HCT116 (cell line): ENCODE measurements at regions not wholly inside any gene's neighbourhood (a gene's known extent, or its start where the extent isn't known, plus 50 kb on each side); places are given as distances from the start of the nearest gene placed in this dataset.

Experiments
- ATAC-seq: fragments of 200-7000 bp; cut with Tn5 transposase; 2 replicates; pipeline ENCODE4 v1.9.1; 2020; ENCODE audit warnings: mild to moderate bottlenecking, moderate library complexity
- BruUV-seq: library from RNA; stranded (reverse); fragments of 400-500 nt; replicated peaks from 2 replicates; lab custom pipeline; 2021; lab: Mats Ljungman, UMichigan
- CTCF ChIA-PET: fragments of 300-600 bp; sonication (Branson Sonifier 250); formaldehyde crosslinking; loops from one replicate; lab custom pipeline; 2021; ENCODE audit warnings: antibody characterized with exemption; lab: Charles Lee
- POLR2A ChIA-PET: fragments of 300-600, 350-600 bp; sonication (Branson Sonifier 250); formaldehyde crosslinking; loops from one replicate; lab custom pipeline; 2021; ENCODE audit warnings: antibody characterized with exemption; lab: Charles Lee
- RAD21 ChIA-PET, 2 experiments: fragments of 300-600 bp; sonication (Branson Sonifier 250); formaldehyde crosslinking; loops; one replicate each; lab custom pipeline; 2023; ENCODE audit warnings: low total read pairs in 2 of 2; ENCODE audit not compliant: uncharacterized antibody in 2 of 2, unreplicated experiment in 2 of 2, low non-redundant PET in 1 of 2; lab: Charles Lee
- DNase-seq: peaks from one replicate; pipeline ENCODE4 v3.0.0-alpha.2; 2010; ENCODE audit warnings: low read depth, low spot score
- H2AFZ ChIP-seq: fragments of 200-600 bp; shearing (Covaris generic), sonication (generic); 2 replicates; pipeline ENCODE4 v1.6.1; 2017; ENCODE audit warnings: low read depth, mixed run types, mixed read lengths, antibody characterized with exemption, low read length; ENCODE audit not compliant: poor library complexity, severe bottlenecking
- H3K27ac ChIP-seq: 2 replicates; pipeline ENCODE4 v1.5.1; 2012; ENCODE audit warnings: low read depth, low read length
- H3K27me3 ChIP-seq: fragments of 200-600 bp; sonication (generic); 2 replicates; pipeline ENCODE4 v1.6.1; 2016; ENCODE audit warnings: mixed run types, low read length, mixed read lengths; ENCODE audit not compliant: insufficient read depth
- H3K36me3 ChIP-seq, 2 experiments: fragments of 200-500 bp in 1 of 2; fragments of 200-600 bp in 1 of 2; sonication (Bioruptor generic) in 1 of 2; sonication (generic) in 1 of 2; 2 replicates each; pipeline versions ENCODE4 v1.5.1 to v1.6.1; 2014 to 2016; ENCODE audit warnings: low read length in 2 of 2, inconsistent platforms in 1 of 2, mixed read lengths in 1 of 2, mixed run types in 1 of 2; ENCODE audit not compliant: insufficient read depth in 2 of 2, control insufficient read depth in 1 of 2
- H3K4me1 ChIP-seq, 2 experiments: fragments of 200-600 bp in 1 of 2; sonication (generic) in 1 of 2; 2 replicates each; pipeline versions ENCODE4 v1.5.1 to v1.6.1; 2012 to 2017; ENCODE audit warnings: low read length in 2 of 2, inconsistent platforms in 1 of 2, mild to moderate bottlenecking in 1 of 2, mixed read lengths in 1 of 2, mixed run types in 1 of 2, moderate library complexity in 1 of 2; ENCODE audit not compliant: insufficient read depth in 2 of 2, control insufficient read depth in 1 of 2
- H3K4me2 ChIP-seq: fragments of 200-600 bp; sonication (generic); 2 replicates; pipeline ENCODE4 v1.6.1; 2017; ENCODE audit warnings: mixed run types, low read length, mixed read lengths
- H3K4me3 ChIP-seq, 2 experiments: fragments of 200-600 bp in 1 of 2; sonication (generic) in 1 of 2; replicated peaks in 1 of 2; 2 replicates each; pipeline ENCODE4 v1.5.1; 2011 to 2016; ENCODE audit warnings: low read length in 2 of 2, control low read depth in 1 of 2, low read depth in 1 of 2, mild to moderate bottlenecking in 1 of 2, mixed read lengths in 1 of 2, mixed run types in 1 of 2
- H3K79me2 ChIP-seq: fragments of 200-600 bp; sonication (generic); 2 replicates; pipeline ENCODE4 v1.6.1; 2017; ENCODE audit warnings: mild to moderate bottlenecking, mixed run types, low read length, moderate library complexity, mixed read lengths; ENCODE audit not compliant: insufficient read depth
- H3K9ac ChIP-seq: fragments of 200-600 bp; sonication (generic); 2 replicates; pipeline ENCODE4 v1.6.1; 2016; ENCODE audit warnings: low read length, mixed read lengths
- H3K9me2 ChIP-seq: fragments of 200-600 bp; sonication (generic), shearing (Covaris generic); 2 replicates; pipeline ENCODE4 v1.6.1; 2017; ENCODE audit warnings: mixed run types, mild to moderate bottlenecking, moderate library complexity; ENCODE audit not compliant: insufficient read depth
- H3K9me3 ChIP-seq, 2 experiments: fragments of 200-500 bp in 1 of 2; fragments of 200-600 bp in 1 of 2; sonication (Bioruptor generic) in 1 of 2; sonication (generic) in 1 of 2; 2 replicates each; pipeline ENCODE4 v1.6.1; 2014 to 2017; ENCODE audit warnings: low read length in 2 of 2, mixed read lengths in 2 of 2, inconsistent platforms in 1 of 2, low read depth in 1 of 2, mild to moderate bottlenecking in 1 of 2, mixed run types in 1 of 2, moderate library complexity in 1 of 2; ENCODE audit not compliant: control insufficient read depth in 1 of 2, insufficient read depth in 1 of 2
- H4K20me1 ChIP-seq: fragments of 200-600 bp; sonication (generic), shearing (Covaris generic); 2 replicates; pipeline ENCODE4 v1.6.1; 2017; ENCODE audit warnings: mixed run types, mild to moderate bottlenecking, moderate library complexity; ENCODE audit not compliant: insufficient read depth
- ATF3 ChIP-seq: IDR thresholded peaks from 2 replicates; pipeline ENCODE4 v1.6.1; 2012
- CBX3 ChIP-seq: IDR thresholded peaks from 2 replicates; pipeline ENCODE4 v1.6.1; 2012; ENCODE audit warnings: low read depth
- CTCF ChIP-seq, 3 experiments: fragments of 200-600 bp in 1 of 3; sonication (generic) in 1 of 3; IDR thresholded peaks in 2 of 3; conservative IDR thresholded peaks in 1 of 3; 2 replicates each; pipeline ENCODE4 v1.5.1; 2012 to 2017; ENCODE audit warnings: low read depth in 2 of 3, low read length in 2 of 3, antibody characterized with exemption in 1 of 3, borderline replicate concordance in 1 of 3, control low read depth in 1 of 3, mild to moderate bottlenecking in 1 of 3, mixed read lengths in 1 of 3, mixed run types in 1 of 3, moderate library complexity in 1 of 3; ENCODE audit not compliant: insufficient read depth in 1 of 3
- EGR1 ChIP-seq: IDR thresholded peaks from 2 replicates; pipeline ENCODE4 v1.6.1; 2012; ENCODE audit warnings: low read depth
- ELF1 ChIP-seq: IDR thresholded peaks from 2 replicates; pipeline ENCODE4 v1.6.1; 2012; ENCODE audit warnings: low read depth, borderline replicate concordance
- EZH2 ChIP-seq: fragments of 200-600 bp; sonication (generic); IDR thresholded peaks from 2 replicates; pipeline ENCODE4 v1.6.1; 2017; ENCODE audit warnings: antibody characterized with exemption, mixed run types
- EZH2phosphoT487 ChIP-seq: fragments of 200-600 bp; IDR thresholded peaks from 2 replicates; pipeline ENCODE4 v1.6.1; 2018; ENCODE audit warnings: antibody characterized with exemption, borderline replicate concordance
- FOSL1 ChIP-seq: IDR thresholded peaks from 2 replicates; pipeline ENCODE4 v1.6.1; 2012; ENCODE audit warnings: low read depth
- POLR2A ChIP-seq: IDR thresholded peaks from 2 replicates; pipeline ENCODE4 v1.7.0; 2011; ENCODE audit warnings: borderline replicate concordance; ENCODE audit not compliant: insufficient read depth, insufficient read length; ENCODE audit errors: extremely low read depth
- RAD21 ChIP-seq: IDR thresholded peaks from 2 replicates; pipeline ENCODE4 v1.6.1; 2012; ENCODE audit warnings: low read depth, mild to moderate bottlenecking
- REST ChIP-seq: IDR thresholded peaks from 2 replicates; pipeline ENCODE4 v1.6.1; 2012; ENCODE audit warnings: low read depth
- SRF ChIP-seq: IDR thresholded peaks from 2 replicates; pipeline ENCODE4 v1.6.1; 2012; ENCODE audit warnings: low read depth
- TCF7L2 ChIP-seq: IDR thresholded peaks from 2 replicates; pipeline ENCODE4 v1.7.0; 2011; ENCODE audit warnings: borderline replicate concordance, inconsistent platforms; ENCODE audit not compliant: insufficient read depth, insufficient read length; ENCODE audit errors: extremely low read depth
- YY1 ChIP-seq: IDR thresholded peaks from 2 replicates; pipeline ENCODE4 v1.6.1; 2011; ENCODE audit warnings: low read length, low read depth, moderate library complexity, mild to moderate bottlenecking; ENCODE audit not compliant: insufficient replicate concordance; ENCODE audit errors: extremely low read depth
- ZBTB33 ChIP-seq: IDR thresholded peaks from 2 replicates; pipeline ENCODE4 v1.6.1; 2011; ENCODE audit warnings: mild to moderate bottlenecking, low read length, moderate library complexity; ENCODE audit not compliant: insufficient replicate concordance; ENCODE audit errors: extremely low read depth
- ZNF274 ChIP-seq: fragments of 200-500 bp; sonication (Bioruptor generic); IDR thresholded peaks from 2 replicates; pipeline ENCODE4 v1.6.1; 2014; ENCODE audit warnings: mild to moderate bottlenecking, low read depth, low read length, inconsistent platforms
- intact Hi-C: fragments of 100-400 bp; cut with micrococcal nuclease; formaldehyde crosslinking; loops from 2 replicates; pipeline ENCODE4 v1.10.0; 2022

- DNase-seq (no peak), ATAC-seq (no peak)
- RAD21 ChIA-PET, result no interaction called here
- no peak overlapping the region for H3K4me3 ChIP-seq
- intact Hi-C loops, result no loop called here
- TF ChIP-seq CBX3 (no peak), ELF1 (no peak), CTCF (IDR thresholded peaks at IDR 0.05 in 2 of 3, conservative IDR thresholded peaks at IDR 0.05 in 1 of 3; ENCODE audit: borderline replicate concordance in 1 of 3, insufficient read depth in 1 of 3, low read depth in 2 of 3, low read length in 2 of 3) (no peak), ZBTB33 (no peak), SRF (no peak), REST (no peak), EGR1 (no peak), EZH2phosphoT487 (no peak), RAD21 (no peak), YY1 (no peak), ATF3 (no peak), POLR2A (no peak), TCF7L2 (no peak), ZNF274 (no peak), FOSL1 (no peak), EZH2 (no peak)
- TF ChIP-seq, all 23 proteins: peak for 0
- no peaks in the 10 kb centered on the region for H4K20me1 ChIP-seq
- no peaks in the 10 kb centered on the region for H3K27me3 ChIP-seq
- BruUV-seq, result no TSS peak
- H3K9me2 ChIP-seq, result no peaks in the 10 kb centered on the region
- H3K27ac ChIP-seq, result no peak overlapping the region
- no peaks in the 10 kb centered on the region for H3K79me2 ChIP-seq
- peak overlapping the region; percentile 45 for H2AFZ ChIP-seq
- ChIA-PET CTCF (no interaction called here), POLR2A (no interaction called here)
- no peaks in the 10 kb centered on the region for H3K4me1 ChIP-seq
- H3K4me2 ChIP-seq, result no peak overlapping the region
- H3K9ac ChIP-seq, result no peak overlapping the region
- no peaks in the 10 kb centered on the region for H3K9me3 ChIP-seq
- H3K36me3 ChIP-seq, result no peaks in the 10 kb centered on the region
Observed at GRCh38 chr2:203637471-203638167, 68.8 kb upstream of the CD28 start.
